ENCODE measurements at regions not wholly inside any gene's neighbourhood (a gene's known extent, or its start where the extent isn't known, plus 50 kb on each side); places are given as distances from the start of the nearest gene placed in this dataset.

DNA sequence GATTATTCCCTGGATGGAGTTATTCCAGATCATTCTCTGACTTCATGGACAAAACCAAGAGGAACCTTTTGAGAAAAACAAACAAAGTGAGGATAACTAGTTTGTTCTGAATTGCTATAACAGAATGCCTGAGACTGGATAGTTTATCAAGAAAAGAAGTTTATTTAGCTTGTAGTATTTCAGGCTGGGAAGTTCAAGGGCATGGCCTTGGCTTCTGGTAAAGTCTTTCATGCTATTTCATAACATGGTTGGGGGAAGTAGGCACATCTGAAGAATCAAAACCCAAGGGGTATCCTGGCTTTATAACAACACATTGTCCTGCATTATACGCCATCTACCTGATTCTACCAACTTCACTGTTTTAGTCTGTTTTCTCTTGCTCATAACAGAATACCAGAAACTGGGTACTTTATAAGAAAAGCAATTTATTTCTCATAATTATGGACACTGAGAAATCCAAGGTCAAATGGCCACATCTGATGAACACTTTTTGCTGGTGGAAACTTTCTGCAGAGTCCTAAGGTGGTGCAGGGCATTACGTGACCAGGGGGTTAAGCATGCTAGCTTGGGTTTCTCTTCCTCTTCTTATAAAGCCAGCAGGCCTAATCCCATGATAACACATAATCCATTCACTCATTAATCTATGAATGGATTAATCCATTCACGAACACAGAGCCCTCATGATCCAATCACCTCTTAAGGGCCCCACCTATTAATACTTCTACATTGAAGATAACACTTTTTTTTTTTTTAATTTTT lies 186.1 kb upstream of the PRSS16 start:
- ATAC-seq (ENCODE audit: low FRiP score) (no peak), DNase-seq (ENCODE audit: low spot score) (no peak)
- TF ChIP-seq, protein P1, sequence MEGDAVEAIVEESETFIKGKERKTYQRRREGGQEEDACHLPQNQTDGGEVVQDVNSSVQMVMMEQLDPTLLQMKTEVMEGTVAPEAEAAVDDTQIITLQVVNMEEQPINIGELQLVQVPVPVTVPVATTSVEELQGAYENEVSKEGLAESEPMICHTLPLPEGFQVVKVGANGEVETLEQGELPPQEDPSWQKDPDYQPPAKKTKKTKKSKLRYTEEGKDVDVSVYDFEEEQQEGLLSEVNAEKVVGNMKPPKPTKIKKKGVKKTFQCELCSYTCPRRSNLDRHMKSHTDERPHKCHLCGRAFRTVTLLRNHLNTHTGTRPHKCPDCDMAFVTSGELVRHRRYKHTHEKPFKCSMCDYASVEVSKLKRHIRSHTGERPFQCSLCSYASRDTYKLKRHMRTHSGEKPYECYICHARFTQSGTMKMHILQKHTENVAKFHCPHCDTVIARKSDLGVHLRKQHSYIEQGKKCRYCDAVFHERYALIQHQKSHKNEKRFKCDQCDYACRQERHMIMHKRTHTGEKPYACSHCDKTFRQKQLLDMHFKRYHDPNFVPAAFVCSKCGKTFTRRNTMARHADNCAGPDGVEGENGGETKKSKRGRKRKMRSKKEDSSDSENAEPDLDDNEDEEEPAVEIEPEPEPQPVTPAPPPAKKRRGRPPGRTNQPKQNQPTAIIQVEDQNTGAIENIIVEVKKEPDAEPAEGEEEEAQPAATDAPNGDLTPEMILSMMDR (IDR thresholded peaks at IDR 0.05) = no peak

DNA sequence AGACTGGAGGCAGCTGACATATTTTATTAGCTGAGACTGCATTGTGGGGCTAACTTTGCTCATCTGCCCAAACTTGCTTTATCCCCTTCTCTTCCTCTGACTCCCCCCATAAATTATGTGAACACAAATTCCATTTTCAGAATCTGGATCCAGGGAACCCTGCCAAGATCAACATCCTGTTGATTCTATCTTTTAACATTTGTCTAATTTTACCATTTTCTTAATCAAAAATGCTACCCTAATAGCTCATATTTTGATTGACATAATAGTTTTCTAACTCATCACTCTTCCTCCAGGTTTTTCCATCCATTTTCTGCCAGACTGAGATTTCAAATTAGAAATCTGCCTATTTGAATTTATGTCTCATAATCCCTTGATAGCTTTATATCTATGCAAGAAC lies 184.7 kb upstream of the PRSS16 start:
- ATAC-seq (ENCODE audit: low FRiP score) (no peak), DNase-seq (ENCODE audit: low spot score) (no peak)
- TF ChIP-seq, protein P1 (IDR thresholded peaks at IDR 0.05) = no peak

DNA sequence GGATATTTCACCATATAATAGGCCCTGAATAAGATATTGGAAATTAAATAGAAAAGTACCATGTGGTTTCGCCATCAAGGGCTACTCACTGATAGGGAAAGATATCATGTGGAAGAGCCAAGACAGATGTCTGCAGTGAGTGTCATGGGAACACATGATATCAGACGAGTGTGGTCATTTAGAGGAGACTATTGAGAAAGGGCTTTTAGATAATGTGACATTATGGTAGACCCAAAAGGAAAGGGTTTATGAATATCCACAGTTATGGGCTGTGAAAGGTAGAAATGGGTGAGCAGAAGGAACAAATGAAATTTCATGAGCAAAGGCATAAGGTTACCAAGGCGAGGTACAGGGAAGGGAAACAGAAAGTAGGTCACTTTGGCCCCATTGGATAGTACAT lies 182.3 kb upstream of the PRSS16 start:
- ATAC-seq (ENCODE audit: low FRiP score) (no peak), DNase-seq (ENCODE audit: low spot score) (no peak)
- TF ChIP-seq, protein P1 (IDR thresholded peaks at IDR 0.05) = no peak

DNA sequence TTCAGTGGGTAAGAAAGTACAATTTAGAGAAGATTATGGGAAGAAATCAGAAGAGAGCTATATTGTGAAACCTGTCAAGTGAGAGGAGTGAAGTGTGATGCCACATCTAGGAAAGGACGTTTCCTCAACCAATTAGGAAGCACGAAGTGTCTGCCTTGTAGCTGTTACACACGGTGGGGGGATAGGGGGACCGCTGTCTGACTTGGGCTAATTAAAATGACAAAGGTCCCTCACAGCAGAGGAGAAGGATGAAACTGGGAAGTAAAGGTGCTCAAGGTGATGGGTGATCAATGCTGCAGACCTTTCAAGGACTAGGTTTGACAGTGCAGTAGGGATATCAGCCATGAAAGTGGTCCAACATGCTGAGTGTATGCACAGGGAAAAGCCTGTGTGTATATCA lies 181.1 kb upstream of the PRSS16 start:
- ATAC-seq (ENCODE audit: low FRiP score) (no peak), DNase-seq (ENCODE audit: low spot score) (no peak)
- TF ChIP-seq, protein P1 (IDR thresholded peaks at IDR 0.05) = no peak

DNA sequence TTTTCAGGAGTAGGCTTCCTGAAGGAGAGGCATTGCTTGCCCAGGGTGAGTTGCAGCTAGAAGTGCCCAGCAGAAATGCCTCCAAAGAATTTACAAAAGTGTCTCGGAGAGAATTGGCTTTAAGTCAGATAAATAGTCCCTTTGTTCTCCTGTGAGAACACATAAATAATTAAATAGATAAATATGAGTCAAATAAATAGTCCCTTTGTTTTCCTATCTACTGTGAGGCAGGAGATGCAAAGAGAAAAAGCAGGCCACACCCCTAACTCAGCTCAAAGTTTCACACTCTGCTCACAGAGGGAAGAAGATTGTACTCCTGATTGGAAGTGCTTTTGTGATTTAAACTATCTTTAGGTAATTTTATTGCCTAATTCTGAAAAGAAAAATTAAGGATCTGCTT lies 180.7 kb upstream of the PRSS16 start:
- TF ChIP-seq, protein P1 (IDR thresholded peaks at IDR 0.05) = no peak
- no peak for DNase-seq (ENCODE audit: low spot score)
- ATAC-seq (ENCODE audit: low FRiP score) = no peak

DNA sequence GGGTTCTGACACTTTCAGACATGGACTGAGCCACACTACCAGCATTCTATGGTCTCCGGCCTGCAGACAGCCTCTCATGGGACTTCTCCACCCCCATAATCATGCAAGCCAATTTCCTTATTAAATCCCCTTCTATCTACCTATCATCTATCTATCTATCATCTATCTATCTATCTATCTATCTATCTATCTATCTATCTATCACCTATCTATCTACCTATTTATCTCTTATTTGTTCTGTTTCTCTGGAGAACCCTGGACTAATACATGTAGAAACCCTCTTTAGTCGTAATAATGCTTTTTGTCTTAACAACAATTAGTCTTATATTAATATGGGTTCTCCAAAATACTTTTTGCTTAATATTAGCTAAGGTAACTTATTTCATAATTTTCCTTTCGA lies 174.1 kb upstream of the PRSS16 start:
- no peak for DNase-seq (ENCODE audit: low spot score)
- no peak for ATAC-seq (ENCODE audit: low FRiP score)

DNA sequence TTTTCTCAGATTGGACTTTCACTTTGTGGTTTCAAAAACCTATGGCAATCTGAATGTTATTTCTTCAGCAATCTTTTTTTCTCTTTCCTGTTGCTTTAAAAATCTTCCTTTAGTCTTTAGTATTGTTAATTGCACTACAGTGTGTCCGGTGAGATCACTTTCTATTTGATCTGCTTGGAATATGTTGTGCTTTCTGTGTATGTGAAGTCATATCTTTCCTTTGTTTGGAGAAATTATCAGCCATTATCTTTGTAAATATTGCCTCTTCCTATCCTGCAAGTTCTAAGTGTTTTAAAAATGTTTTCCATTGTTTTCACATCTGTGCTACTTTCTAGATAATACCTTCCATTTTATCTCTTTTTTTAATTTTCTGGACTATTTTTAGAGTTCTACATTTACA lies 171.4 kb upstream of the PRSS16 start:
- TF ChIP-seq, protein P1 (IDR thresholded peaks at IDR 0.05) = no peak
- DNase-seq (ENCODE audit: low spot score) (no peak), ATAC-seq (ENCODE audit: low FRiP score) (no peak)

More for the DNA sequence above, 174.1 kb upstream of the PRSS16 start:
- TF ChIP-seq, protein P1 (IDR thresholded peaks at IDR 0.05) = no peak
